GM06990 (cell line): ENCODE measurements at regions not wholly inside any gene's neighbourhood (a gene's known extent, or its start where the extent isn't known, plus 50 kb on each side); places are given as distances from the start of the nearest gene placed in this dataset.

ENCODE experiments used
- DNase-seq: peaks from one replicate; pipeline ENCODE4 v3.0.0-alpha.2; 2011; ENCODE audit not compliant: insufficient read length; ENCODE audit errors: extremely low read depth
- H3K27me3 ChIP-seq: replicated peaks from 2 replicates; pipeline ENCODE4 v1.6.0; 2011; ENCODE audit warnings: low read length; ENCODE audit not compliant: control insufficient read depth, insufficient read depth
- H3K36me3 ChIP-seq: 2 replicates; pipeline ENCODE4 v1.5.1; 2011; ENCODE audit warnings: low read length; ENCODE audit not compliant: control insufficient read depth, insufficient read depth
- H3K4me3 ChIP-seq: replicated peaks from 2 replicates; pipeline ENCODE4 v1.5.1; 2011; ENCODE audit warnings: low read depth, mild to moderate bottlenecking, control low read depth, low read length
- TF ChIP-seq, protein P1 (sequence below): IDR thresholded peaks from 2 replicates; pipeline ENCODE4 v1.5.1; 2011; ENCODE audit warnings: low read length, control low read depth, mild to moderate bottlenecking, inconsistent platforms; ENCODE audit not compliant: insufficient read depth, poor library complexity, severe bottlenecking

GRCh38 chr12:16955083-16955657, 349.2 kb upstream of the LMO3 start:
- TF ChIP-seq, protein P1, sequence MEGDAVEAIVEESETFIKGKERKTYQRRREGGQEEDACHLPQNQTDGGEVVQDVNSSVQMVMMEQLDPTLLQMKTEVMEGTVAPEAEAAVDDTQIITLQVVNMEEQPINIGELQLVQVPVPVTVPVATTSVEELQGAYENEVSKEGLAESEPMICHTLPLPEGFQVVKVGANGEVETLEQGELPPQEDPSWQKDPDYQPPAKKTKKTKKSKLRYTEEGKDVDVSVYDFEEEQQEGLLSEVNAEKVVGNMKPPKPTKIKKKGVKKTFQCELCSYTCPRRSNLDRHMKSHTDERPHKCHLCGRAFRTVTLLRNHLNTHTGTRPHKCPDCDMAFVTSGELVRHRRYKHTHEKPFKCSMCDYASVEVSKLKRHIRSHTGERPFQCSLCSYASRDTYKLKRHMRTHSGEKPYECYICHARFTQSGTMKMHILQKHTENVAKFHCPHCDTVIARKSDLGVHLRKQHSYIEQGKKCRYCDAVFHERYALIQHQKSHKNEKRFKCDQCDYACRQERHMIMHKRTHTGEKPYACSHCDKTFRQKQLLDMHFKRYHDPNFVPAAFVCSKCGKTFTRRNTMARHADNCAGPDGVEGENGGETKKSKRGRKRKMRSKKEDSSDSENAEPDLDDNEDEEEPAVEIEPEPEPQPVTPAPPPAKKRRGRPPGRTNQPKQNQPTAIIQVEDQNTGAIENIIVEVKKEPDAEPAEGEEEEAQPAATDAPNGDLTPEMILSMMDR, result no peak
- Histone ChIP-seq H3K4me3 (no peak overlapping the region), H3K36me3 (no peaks in the 10 kb centered on the region), H3K27me3 (no peaks in the 10 kb centered on the region)
- DNase-seq, result no peak

GRCh38 chr12:16949871-16950667, 344.1 kb upstream of the LMO3 start:
- no peak for DNase-seq
- H3K36me3 ChIP-seq, result no peaks in the 10 kb centered on the region
- TF ChIP-seq, protein P1, result no peak
- no peaks in the 10 kb centered on the region for H3K27me3 ChIP-seq
- H3K4me3 ChIP-seq, result no peak overlapping the region

DNA sequence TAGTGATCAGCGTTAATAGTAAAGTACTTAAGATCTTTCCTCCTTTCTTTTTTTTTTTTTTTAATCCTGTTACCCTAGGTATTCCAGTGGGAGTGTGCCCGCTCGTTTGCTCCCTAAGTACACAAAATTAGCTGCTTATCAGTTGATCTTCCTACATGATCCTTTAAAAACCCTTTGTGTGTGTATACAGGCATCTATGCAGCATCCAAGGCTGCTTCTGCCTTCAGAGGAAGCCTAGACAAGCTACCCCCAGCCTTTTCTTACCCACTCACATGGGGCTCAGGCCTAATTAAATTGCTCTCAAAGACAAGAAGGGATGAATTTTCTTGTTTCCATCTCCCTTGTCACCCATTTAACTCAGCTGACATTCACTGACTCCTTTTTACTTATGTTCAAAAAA, 343.4 kb upstream of the LMO3 start:
- no peaks in the 10 kb centered on the region for H3K36me3 ChIP-seq
- no peak overlapping the region for H3K4me3 ChIP-seq
- no peak for DNase-seq
- no peaks in the 10 kb centered on the region for H3K27me3 ChIP-seq
- TF ChIP-seq, protein P1, result no peak

DNA sequence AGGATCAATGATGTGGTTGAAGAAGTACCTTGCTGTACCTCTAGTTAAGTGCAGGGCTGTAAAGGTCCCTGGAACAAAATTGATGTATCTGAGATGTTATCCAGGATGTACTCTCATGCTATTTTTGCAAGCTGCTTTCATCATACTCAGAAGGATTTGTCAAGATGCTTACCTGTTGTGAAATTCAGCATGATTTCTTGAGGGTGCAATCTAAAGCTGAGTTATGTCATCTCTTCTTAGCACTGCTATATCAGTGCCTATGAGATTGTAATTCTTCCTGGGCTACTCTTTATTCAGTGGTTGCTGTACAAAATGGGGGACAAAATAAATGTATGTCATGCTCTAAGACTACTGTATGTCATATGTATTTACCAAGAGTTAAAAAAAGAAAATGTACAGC, 340.7 kb upstream of the LMO3 start:
- TF ChIP-seq, protein P1, result no peak

GRCh38 chr12:16939871-16940306, 333.9 kb upstream of the LMO3 start:
- H3K27me3 ChIP-seq, result no peaks in the 10 kb centered on the region
- TF ChIP-seq, protein P1, result peak; percentile 82
- H3K36me3 ChIP-seq, result no peaks in the 10 kb centered on the region
- no peak overlapping the region for H3K4me3 ChIP-seq
- peak; percentile 10 for DNase-seq

More for the DNA sequence above, 340.7 kb upstream of the LMO3 start:
- H3K27me3 ChIP-seq, result no peaks in the 10 kb centered on the region
- no peak for DNase-seq
- H3K4me3 ChIP-seq, result no peak overlapping the region
- no peaks in the 10 kb centered on the region for H3K36me3 ChIP-seq

- Histone ChIP-seq H3K36me3 (no peaks in the 10 kb centered on the region), H3K27me3 (no peaks in the 10 kb centered on the region), H3K4me3 (no peak overlapping the region)
- DNase-seq, result no peak
- TF ChIP-seq, protein P1, result no peak
Observed at GRCh38 chr12:16927259-16927658, 321.3 kb upstream of the LMO3 start.
